H9 (cell line): ENCODE measurements at regions not wholly inside any gene's neighbourhood (a gene's known extent, or its start where the extent isn't known, plus 50 kb on each side); places are given as distances from the start of the nearest gene placed in this dataset.

ENCODE experiments used
- DNase-seq: peaks from one replicate; pipeline ENCODE4 v3.0.0-alpha.2; 2017
- H2AFZ ChIP-seq: one replicate; pipeline ENCODE4 v1.6.1; 2013; ENCODE audit warnings: mild to moderate bottlenecking, low read length, control low read depth, moderate library complexity
- H2AK5ac ChIP-seq: 2 replicates; pipeline ENCODE4 v1.6.1; 2013; ENCODE audit warnings: low read length, control low read depth, mixed read lengths; ENCODE audit not compliant: insufficient read length
- H2BK120ac ChIP-seq: one replicate; pipeline ENCODE4 v1.6.1; 2013; ENCODE audit warnings: low read depth, mild to moderate bottlenecking, low read length, control low read depth, inconsistent platforms; ENCODE audit not compliant: poor library complexity, severe bottlenecking
- H2BK12ac ChIP-seq: 2 replicates; pipeline ENCODE4 v1.6.1; 2013; ENCODE audit warnings: low read length, control low read depth, mixed read lengths, low read depth; ENCODE audit not compliant: insufficient read length
- H2BK15ac ChIP-seq: 2 replicates; pipeline ENCODE4 v1.6.1; 2013; ENCODE audit warnings: low read depth, low read length, control low read depth
- H2BK20ac ChIP-seq: one replicate; pipeline ENCODE4 v1.6.1; 2013; ENCODE audit warnings: low read depth, mild to moderate bottlenecking, low read length, control low read depth, inconsistent platforms; ENCODE audit not compliant: poor library complexity, severe bottlenecking
- H2BK5ac ChIP-seq: 2 replicates; pipeline ENCODE4 v1.6.1; 2013; ENCODE audit warnings: low read length, control low read depth, mixed read lengths; ENCODE audit not compliant: insufficient read length
- H3K14ac ChIP-seq: 2 replicates; pipeline ENCODE4 v1.6.1; 2013; ENCODE audit warnings: low read length, control low read depth; ENCODE audit not compliant: insufficient read depth
- H3K18ac ChIP-seq: 2 replicates; pipeline ENCODE4 v1.6.1; 2013; ENCODE audit warnings: low read depth, mild to moderate bottlenecking, mixed read lengths, low read length, control low read depth; ENCODE audit not compliant: insufficient read length
- H3K23ac ChIP-seq: 2 replicates; pipeline ENCODE4 v1.6.1; 2013; ENCODE audit warnings: low read length, control low read depth, mixed read lengths, low read depth; ENCODE audit not compliant: insufficient read length
- H3K23me2 ChIP-seq: 2 replicates; pipeline ENCODE4 v1.6.1; 2013; ENCODE audit warnings: low read depth, mild to moderate bottlenecking, mixed read lengths, low read length, control low read depth; ENCODE audit not compliant: insufficient read length, poor library complexity, severe bottlenecking
- H3K27ac ChIP-seq: 2 replicates; pipeline ENCODE4 v1.5.1; 2013; ENCODE audit warnings: low read length, control low read depth, mixed read lengths, low read depth; ENCODE audit not compliant: insufficient read length
- H3K27me3 ChIP-seq: 2 replicates; pipeline ENCODE4 v1.6.1; 2013; ENCODE audit warnings: low read length, control low read depth, inconsistent platforms; ENCODE audit not compliant: insufficient read depth
- H3K4ac ChIP-seq: 2 replicates; pipeline ENCODE4 v1.6.1; 2013; ENCODE audit warnings: low read depth, mild to moderate bottlenecking, control low read depth, inconsistent platforms, low read length, moderate library complexity
- H3K4me1 ChIP-seq: 2 replicates; pipeline ENCODE4 v1.6.1; 2013; ENCODE audit warnings: low read length, control low read depth, inconsistent platforms; ENCODE audit not compliant: insufficient read depth
- H3K4me2 ChIP-seq: 2 replicates; pipeline ENCODE4 v1.6.1; 2013; ENCODE audit warnings: low read length, control low read depth, mixed read lengths; ENCODE audit not compliant: insufficient read length, insufficient read depth
- H3K56ac ChIP-seq: 2 replicates; pipeline ENCODE4 v1.6.1; 2013; ENCODE audit warnings: low read depth, mild to moderate bottlenecking, mixed read lengths, low read length, control low read depth; ENCODE audit not compliant: insufficient read length
- H3K79me1 ChIP-seq: 2 replicates; pipeline ENCODE4 v1.6.1; 2013; ENCODE audit warnings: low read depth, mild to moderate bottlenecking, moderate library complexity, low read length, control low read depth, inconsistent platforms; ENCODE audit not compliant: insufficient read depth, poor library complexity, severe bottlenecking
- H3K79me2 ChIP-seq: 2 replicates; pipeline ENCODE4 v1.6.1; 2013; ENCODE audit warnings: low read length, control low read depth, inconsistent platforms; ENCODE audit not compliant: insufficient read depth
- H3K9ac ChIP-seq: 2 replicates; pipeline ENCODE4 v1.6.1; 2013; ENCODE audit warnings: low read length, control low read depth, mixed read lengths; ENCODE audit not compliant: insufficient read length; ENCODE audit errors: extremely low read depth
- H3K9me3 ChIP-seq: one replicate; pipeline ENCODE4 v1.6.1; 2013; ENCODE audit warnings: low read depth, low read length, inconsistent platforms; ENCODE audit not compliant: control insufficient read depth
- H3T11ph ChIP-seq: one replicate; pipeline ENCODE4 v1.6.1; 2013; ENCODE audit warnings: mild to moderate bottlenecking, low read length, control low read depth, inconsistent platforms
- H4K20me1 ChIP-seq: one replicate; pipeline ENCODE4 v1.6.1; 2013; ENCODE audit not compliant: control insufficient read depth, insufficient read length, insufficient read depth
- H4K5ac ChIP-seq: 2 replicates; pipeline ENCODE4 v1.6.1; 2013; ENCODE audit warnings: low read depth, mild to moderate bottlenecking, mixed read lengths, low read length, control low read depth; ENCODE audit not compliant: insufficient read length
- H4K8ac ChIP-seq: replicated peaks from 2 replicates; pipeline ENCODE4 v1.6.1; 2013; ENCODE audit warnings: low read length, control low read depth, mixed read lengths, low read depth; ENCODE audit not compliant: insufficient read length
- H4K91ac ChIP-seq: 2 replicates; pipeline ENCODE4 v1.6.1; 2013; ENCODE audit warnings: low read depth, mild to moderate bottlenecking, moderate library complexity, mixed read lengths, low read length, control low read depth; ENCODE audit not compliant: insufficient read length
- H3K27ac Mint-ChIP-seq, 3 experiments: 2 replicates in 2 of 3; 3 replicates in 1 of 3; pipeline ENCODE4 v1.8.0; 2020 to 2021; ENCODE audit warnings: mixed read lengths in 3 of 3, mild to moderate bottlenecking in 1 of 3, moderate library complexity in 1 of 3
- H3K27me3 Mint-ChIP-seq: 2 replicates; pipeline ENCODE4 v1.8.0; 2021; ENCODE audit warnings: low read depth, mild to moderate bottlenecking, moderate library complexity, mixed read lengths
- H3K36me3 Mint-ChIP-seq, 3 experiments: 2 replicates in 2 of 3; 3 replicates in 1 of 3; pipeline ENCODE4 v1.8.0; 2020 to 2021; ENCODE audit warnings: low read depth in 3 of 3, mixed read lengths in 3 of 3; ENCODE audit not compliant: insufficient read depth in 1 of 3
- H3K4me1 Mint-ChIP-seq, 2 experiments: 2 replicates each; pipeline ENCODE4 v1.8.0; 2020; ENCODE audit warnings: mixed read lengths in 2 of 2
- H3K4me3 Mint-ChIP-seq, 2 experiments: 2 replicates in 1 of 2; 3 replicates in 1 of 2; pipeline ENCODE4 v1.8.0; 2020 to 2021; ENCODE audit warnings: mild to moderate bottlenecking in 2 of 2, mixed read lengths in 2 of 2, moderate library complexity in 1 of 2
- H3K9me3 Mint-ChIP-seq, 2 experiments: 2 replicates in 1 of 2; 3 replicates in 1 of 2; pipeline ENCODE4 v1.8.0; 2020; ENCODE audit warnings: mild to moderate bottlenecking in 2 of 2, mixed read lengths in 2 of 2, moderate library complexity in 1 of 2
- WGBS: extraction: QIAGEN DNeasy Blood & Tissue Kit; methylation state at CpG from one replicate; pipeline ENCODE4 v1.1.7; 2013; ENCODE audit warnings: missing lambda C conversion rate, low lambda C conversion rate, mixed read lengths; ENCODE audit not compliant: insufficient read length; ENCODE audit errors: extremely low coverage; 5-methylcytosine and 5-hydroxymethylcytosine counted together
- TF ChIP-seq, protein P1 (sequence below): fragments of 200-600 bp; sonication (generic); conservative IDR thresholded peaks from 3 replicates; pipeline ENCODE4 v1.8.0; 2021; ENCODE audit warnings: antibody characterized with exemption, mild to moderate bottlenecking

- no peak overlapping the region for H2AK5ac ChIP-seq
- H3K23ac ChIP-seq = no peak overlapping the region
- no peak for DNase-seq
- H2BK5ac ChIP-seq = no peak overlapping the region
- H3K9ac ChIP-seq = no peak overlapping the region
- H4K5ac ChIP-seq = no peak overlapping the region
- no peak overlapping the region for H3K27ac ChIP-seq
- Mint-ChIP-seq H3K9me3 (no peaks in the 10 kb centered on the region), H3K27me3 (no peaks in the 10 kb centered on the region), H3K4me1 (no peaks in the 10 kb centered on the region), H3K4me3 (no peak overlapping the region), H3K27ac (no peak overlapping the region), H3K36me3 (no peaks in the 10 kb centered on the region)
- no peaks in the 10 kb centered on the region for H3K79me2 ChIP-seq
- TF ChIP-seq, protein P1, sequence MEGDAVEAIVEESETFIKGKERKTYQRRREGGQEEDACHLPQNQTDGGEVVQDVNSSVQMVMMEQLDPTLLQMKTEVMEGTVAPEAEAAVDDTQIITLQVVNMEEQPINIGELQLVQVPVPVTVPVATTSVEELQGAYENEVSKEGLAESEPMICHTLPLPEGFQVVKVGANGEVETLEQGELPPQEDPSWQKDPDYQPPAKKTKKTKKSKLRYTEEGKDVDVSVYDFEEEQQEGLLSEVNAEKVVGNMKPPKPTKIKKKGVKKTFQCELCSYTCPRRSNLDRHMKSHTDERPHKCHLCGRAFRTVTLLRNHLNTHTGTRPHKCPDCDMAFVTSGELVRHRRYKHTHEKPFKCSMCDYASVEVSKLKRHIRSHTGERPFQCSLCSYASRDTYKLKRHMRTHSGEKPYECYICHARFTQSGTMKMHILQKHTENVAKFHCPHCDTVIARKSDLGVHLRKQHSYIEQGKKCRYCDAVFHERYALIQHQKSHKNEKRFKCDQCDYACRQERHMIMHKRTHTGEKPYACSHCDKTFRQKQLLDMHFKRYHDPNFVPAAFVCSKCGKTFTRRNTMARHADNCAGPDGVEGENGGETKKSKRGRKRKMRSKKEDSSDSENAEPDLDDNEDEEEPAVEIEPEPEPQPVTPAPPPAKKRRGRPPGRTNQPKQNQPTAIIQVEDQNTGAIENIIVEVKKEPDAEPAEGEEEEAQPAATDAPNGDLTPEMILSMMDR = no peak
- no peaks in the 10 kb centered on the region for H3K4me1 ChIP-seq
- no peak overlapping the region for H2BK15ac ChIP-seq
- no peak overlapping the region for H3T11ph ChIP-seq
- H2BK120ac ChIP-seq = no peak overlapping the region
- WGBS = no CpG with 5 or more reads among the region's 3 CpGs
- H3K18ac ChIP-seq = no peak overlapping the region
- no peak overlapping the region for H3K4me2 ChIP-seq
- H2BK20ac ChIP-seq = no peak overlapping the region
- no peak overlapping the region for H2BK12ac ChIP-seq
- no peak overlapping the region for H4K8ac ChIP-seq
- no peaks in the 10 kb centered on the region for H4K20me1 ChIP-seq
- H3K14ac ChIP-seq = no peak overlapping the region
- no peaks in the 10 kb centered on the region for H3K23me2 ChIP-seq
- no peaks in the 10 kb centered on the region for H3K27me3 ChIP-seq
- H4K91ac ChIP-seq = no peak overlapping the region
- H3K79me1 ChIP-seq = no peaks in the 10 kb centered on the region
- no peak overlapping the region for H3K56ac ChIP-seq
- H3K9me3 ChIP-seq = no peaks in the 10 kb centered on the region
- no peak overlapping the region for H3K4ac ChIP-seq
- H2AFZ ChIP-seq = no peak overlapping the region
These were observed 262.7 kb upstream of the TCF21 start for GRCh38 chr6:133626096-133626666.
